Natural killer cell (primary cell): ENCODE measurements at regions not wholly inside any gene's neighbourhood (a gene's known extent, or its start where the extent isn't known, plus 50 kb on each side); places are given as distances from the start of the nearest gene placed in this dataset.

Experiments
- ATAC-seq, 3 donors: fragments of 150-1000 bp in 2 of 3; fragments of 200-7000 bp in 1 of 3; cut with Tn5 transposase; 1 replicate in 1 of 3; 2 replicates in 2 of 3; pipeline ENCODE4 v1.10.0; 2021; ENCODE audit warnings: mild to moderate bottlenecking in 2 of 3, moderate library complexity in 2 of 3
- DNase-seq, 2 donors: peaks; one replicate each; pipeline versions ENCODE4 v3.0.0 to v3.0.0-alpha.2; 2013 to 2021; ENCODE audit warnings: mixed read lengths in 1 of 2
- H3K27ac ChIP-seq: one replicate; pipeline ENCODE4 v1.5.1; 2013; ENCODE audit warnings: mild to moderate bottlenecking, low read length
- H3K27me3 ChIP-seq: one replicate; pipeline ENCODE4 v1.6.1; 2013; ENCODE audit warnings: low read length; ENCODE audit not compliant: control insufficient read depth, insufficient read depth
- H3K36me3 ChIP-seq: one replicate; pipeline ENCODE4 v1.6.1; 2013; ENCODE audit warnings: low read length; ENCODE audit not compliant: control insufficient read depth, insufficient read depth
- H3K4me1 ChIP-seq: one replicate; pipeline ENCODE4 v1.6.1; 2013; ENCODE audit warnings: low read length; ENCODE audit not compliant: control insufficient read depth, insufficient read depth
- H3K4me3 ChIP-seq: one replicate; pipeline ENCODE4 v1.5.1; 2013; ENCODE audit warnings: low read length
- H3K9me3 ChIP-seq: one replicate; pipeline ENCODE4 v1.6.1; 2013; ENCODE audit warnings: low read length; ENCODE audit not compliant: control insufficient read depth, insufficient read depth
- H3K27ac Mint-ChIP-seq, 2 donors: one replicate each; pipeline ENCODE4 v1.8.0; 2022; ENCODE audit warnings: mild to moderate bottlenecking in 2 of 2, mixed read lengths in 2 of 2, moderate library complexity in 1 of 2
- H3K27me3 Mint-ChIP-seq, 2 donors: one replicate each; pipeline ENCODE4 v1.8.0; 2022; ENCODE audit warnings: low read depth in 2 of 2, mixed read lengths in 2 of 2
- H3K36me3 Mint-ChIP-seq: one replicate; pipeline ENCODE4 v1.8.0; 2022; ENCODE audit warnings: mixed read lengths
- H3K4me1 Mint-ChIP-seq, 2 donors: one replicate each; pipeline ENCODE4 v1.8.0; 2022; ENCODE audit warnings: mixed read lengths in 2 of 2
- H3K4me3 Mint-ChIP-seq: one replicate; pipeline ENCODE4 v1.8.0; 2022; ENCODE audit warnings: mild to moderate bottlenecking, moderate library complexity, mixed read lengths
- H3K9me3 Mint-ChIP-seq, 2 donors: one replicate each; pipeline ENCODE4 v1.8.0; 2022; ENCODE audit warnings: mixed read lengths in 2 of 2
- CTCF ChIP-seq: fragments of 200-600 bp; IDR thresholded peaks from one replicate; pipeline ENCODE4 v1.8.0; 2022; ENCODE audit warnings: antibody characterized with exemption
- WGBS: methylation state at CpG from one replicate; pipeline ENCODE4 v1.1.7; 2013; ENCODE audit warnings: missing lambda C conversion rate; ENCODE audit not compliant: insufficient coverage; 5-methylcytosine and 5-hydroxymethylcytosine counted together
- intact Hi-C: fragments of 100-400 bp; cut with micrococcal nuclease; formaldehyde crosslinking; loops from one replicate; pipeline ENCODE4 v1.14.2; 2022

DNA sequence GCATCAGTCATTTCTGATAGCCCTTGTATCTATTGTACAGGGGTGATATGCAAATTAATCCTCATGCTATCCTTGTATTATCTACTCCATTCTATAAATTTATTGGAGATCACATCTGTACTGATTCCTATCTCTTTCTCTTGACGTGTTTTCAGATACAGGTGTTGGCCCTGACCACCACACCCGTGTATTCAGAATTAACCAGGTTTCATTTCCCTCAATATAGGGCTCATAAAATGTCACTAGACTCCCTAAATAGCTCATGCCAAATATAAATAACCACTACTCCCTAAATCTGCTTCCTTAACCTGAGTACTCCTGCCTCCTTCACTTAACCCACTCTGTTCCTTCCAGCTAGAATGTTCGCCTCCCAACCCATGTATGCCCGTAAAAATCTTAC, 522.8 kb upstream of the KLF4 start:
- Histone ChIP-seq H3K9me3 (no peaks in the 10 kb centered on the region), H3K27ac (no peak overlapping the region), H3K4me3 (no peak overlapping the region), H3K4me1 (no peaks in the 10 kb centered on the region), H3K36me3 (no peaks in the 10 kb centered on the region), H3K27me3 (no peaks in the 10 kb centered on the region)
- TF ChIP-seq CTCF = no peak
- Mint-ChIP-seq H3K27ac (no peak overlapping the region), H3K4me1 (no peaks in the 10 kb centered on the region), H3K27me3 (no peaks in the 10 kb centered on the region), H3K36me3 (no peaks in the 10 kb centered on the region), H3K4me3 (no peak overlapping the region), H3K9me3 (peaks cover 8 to 10% of the 10 kb centered on the region in 2 donors)
- WGBS = 74% methylated on average over 4 of the region's 4 CpGs
- DNase-seq (no peak), ATAC-seq (no peak)
- intact Hi-C loops = no loop called here

DNA sequence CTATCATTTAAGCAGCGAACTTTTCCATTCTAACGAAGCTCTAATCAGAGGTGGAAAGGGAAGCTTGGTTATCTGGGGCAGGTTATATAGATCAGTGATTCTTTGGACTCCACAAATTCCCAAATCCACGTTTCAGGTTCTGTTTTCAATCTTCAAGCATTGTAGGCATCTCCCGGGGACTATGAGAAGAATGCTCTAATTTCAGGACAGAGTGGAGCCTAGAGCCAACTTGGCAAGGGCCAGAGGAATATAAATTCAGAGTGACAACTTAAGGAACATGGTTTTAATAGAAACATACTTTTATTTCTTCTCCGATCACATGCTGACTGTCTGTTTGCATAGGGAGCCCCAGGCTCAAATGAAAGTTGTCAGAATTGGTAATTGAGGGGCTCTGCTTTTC, 514.0 kb upstream of the KLF4 start:
- H3K27me3 ChIP-seq = no peaks in the 10 kb centered on the region
- H3K9me3 Mint-ChIP-seq = peaks cover 0 to 8% of the 10 kb centered on the region in 2 donors
- 86% methylated on average over 5 of the region's 5 CpGs for whole genome bisulfite sequencing
- DNase-seq (no peak), ATAC-seq (no peak)
- no peaks in the 10 kb centered on the region for H3K36me3 Mint-ChIP-seq
- no peak for TF ChIP-seq CTCF
- no peaks in the 10 kb centered on the region for H3K36me3 ChIP-seq
- intact Hi-C loops = no loop called here
- no peaks in the 10 kb centered on the region for H3K4me1 ChIP-seq
- H3K4me3 ChIP-seq = no peak overlapping the region
- no peaks in the 10 kb centered on the region for H3K27me3 Mint-ChIP-seq
- H3K27ac ChIP-seq = no peak overlapping the region
- H3K4me1 Mint-ChIP-seq = no peaks in the 10 kb centered on the region
- H3K9me3 ChIP-seq = peaks cover 8% of the 10 kb centered on the region
- H3K4me3 Mint-ChIP-seq = no peak overlapping the region
- H3K27ac Mint-ChIP-seq = no peak overlapping the region

- DNase-seq = no peak
These were observed 512.9 kb upstream of the KLF4 start for GRCh38 chr9:108002371-108002956.

More at GRCh38 chr9:108002371-108002956, 512.9 kb upstream of the KLF4 start:
- Histone ChIP-seq H3K9me3 (peaks cover 8% of the 10 kb centered on the region), H3K4me3 (no peak overlapping the region), H3K36me3 (no peaks in the 10 kb centered on the region), H3K27me3 (no peaks in the 10 kb centered on the region), H3K4me1 (no peaks in the 10 kb centered on the region), H3K27ac (no peak overlapping the region)
- Mint-ChIP-seq H3K27ac (no peak overlapping the region), H3K4me1 (no peaks in the 10 kb centered on the region), H3K4me3 (no peak overlapping the region), H3K27me3 (no peaks in the 10 kb centered on the region), H3K36me3 (no peaks in the 10 kb centered on the region), H3K9me3 (peaks cover 0 to 8% of the 10 kb centered on the region in 2 donors)
- WGBS = 70% methylated on average over 15 of the region's 15 CpGs
- intact Hi-C loops = no loop called here
- TF ChIP-seq CTCF = no peak
- no peak for ATAC-seq
